Stimulated activated CD8-positive, alpha-beta memory T cell treated with anti-CD3 and anti-CD28 coated beads, Interleukin-15, amount 100 ng/mL, for 24 hours (primary cell): ENCODE measurements at regions not wholly inside any gene's neighbourhood (a gene's known extent, or its start where the extent isn't known, plus 50 kb on each side); places are given as distances from the start of the nearest gene placed in this dataset.
"Not testable (repeated sequence)": the region's sequence is repeated elsewhere in the genome, so short reads cannot be mapped to it uniquely, and the experiment has no call there.

ENCODE experiments used
- DNase-seq: peaks from one replicate; pipeline ENCODE4 v3.0.0-alpha.2; 2020; ENCODE audit warnings: low read depth

- no peak for DNase-seq
These were observed 74.9 kb downstream of the ALG10 start for GRCh38 chr12:34097213-34097612.

- no peak for DNase-seq
These were observed 83.2 kb downstream of the ALG10 start for GRCh38 chr12:34105392-34105933.

DNA sequence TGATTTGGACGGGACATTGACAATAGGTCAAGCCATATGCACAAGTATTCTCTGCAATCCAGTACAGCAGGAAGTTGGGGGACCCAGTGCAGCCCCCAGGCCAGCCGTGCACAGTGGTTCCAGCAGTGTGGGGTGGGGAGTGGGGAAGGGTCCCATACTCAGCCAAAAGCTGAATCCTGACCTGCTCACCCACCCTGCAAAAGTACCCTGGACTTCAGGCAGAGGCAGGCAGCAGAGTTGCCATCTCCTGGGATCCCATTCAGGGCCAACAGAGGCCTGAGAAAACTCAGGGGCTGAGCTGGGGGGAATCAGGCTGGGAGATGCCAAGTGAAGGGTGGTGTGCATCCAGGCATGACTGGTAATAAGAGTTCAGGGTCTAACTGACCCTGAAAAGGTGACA, 83.9 kb downstream of the ALG10 start:
- no peak for DNase-seq

GRCh38 chr12:34107016-34107415, 84.7 kb downstream of the ALG10 start:
- no peak for DNase-seq

DNA sequence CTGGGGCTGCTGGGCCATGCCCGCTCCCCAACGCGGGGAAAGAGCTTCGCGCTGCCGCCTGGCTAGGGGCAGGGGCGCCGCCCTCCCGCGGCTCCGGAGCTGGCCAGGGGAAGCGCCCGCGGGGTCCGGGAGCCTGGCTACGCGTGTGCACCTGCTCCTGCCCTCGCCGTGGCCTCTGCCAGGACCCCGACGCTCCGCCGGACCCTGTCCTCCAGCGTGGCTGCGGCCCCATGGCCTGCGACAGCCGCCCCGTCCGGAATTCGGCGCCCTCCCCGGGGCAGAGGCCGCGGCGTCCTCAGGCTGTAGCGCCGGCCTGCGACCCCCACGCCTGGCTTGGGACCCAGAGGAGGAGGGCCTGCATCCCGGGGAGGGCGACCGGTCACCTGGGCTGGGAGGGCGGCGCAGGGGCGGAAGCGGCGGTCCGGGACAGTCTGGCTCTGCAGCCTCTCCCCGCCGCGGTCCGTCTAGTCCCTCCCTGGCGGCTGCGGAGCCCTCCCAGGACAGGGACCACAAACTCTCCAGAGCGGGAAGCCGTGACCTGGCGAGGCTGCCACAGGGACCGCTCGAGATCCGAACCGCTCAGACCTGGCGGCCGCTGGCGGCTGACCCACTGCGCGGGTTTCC, 85.6 kb downstream of the ALG10 start:
- DNase-seq, result no peak

DNA sequence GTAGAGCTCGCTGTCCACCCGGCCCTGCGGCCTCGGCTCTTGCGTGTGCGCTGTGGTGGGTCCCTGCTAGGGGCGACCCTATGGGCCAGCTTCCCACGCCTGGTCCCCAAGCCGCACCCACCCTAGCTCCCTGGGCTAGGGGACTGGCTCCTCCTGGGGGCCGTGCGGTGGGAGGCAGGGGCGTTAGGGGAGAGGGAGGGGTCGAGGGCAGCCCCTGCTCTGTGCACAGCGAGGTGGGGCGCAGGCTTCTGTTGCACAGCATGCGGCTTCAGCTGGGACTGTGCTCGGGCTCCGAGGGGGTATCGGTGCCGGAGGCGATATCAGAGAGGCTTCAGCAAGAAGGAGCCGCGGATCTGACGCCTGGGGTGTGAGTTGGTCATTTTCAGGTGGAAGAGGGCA, 86.1 kb downstream of the ALG10 start:
- DNase-seq, result no peak

GRCh38 chr12:34108967-34109366, 86.7 kb downstream of the ALG10 start:
- no peak for DNase-seq

DNA sequence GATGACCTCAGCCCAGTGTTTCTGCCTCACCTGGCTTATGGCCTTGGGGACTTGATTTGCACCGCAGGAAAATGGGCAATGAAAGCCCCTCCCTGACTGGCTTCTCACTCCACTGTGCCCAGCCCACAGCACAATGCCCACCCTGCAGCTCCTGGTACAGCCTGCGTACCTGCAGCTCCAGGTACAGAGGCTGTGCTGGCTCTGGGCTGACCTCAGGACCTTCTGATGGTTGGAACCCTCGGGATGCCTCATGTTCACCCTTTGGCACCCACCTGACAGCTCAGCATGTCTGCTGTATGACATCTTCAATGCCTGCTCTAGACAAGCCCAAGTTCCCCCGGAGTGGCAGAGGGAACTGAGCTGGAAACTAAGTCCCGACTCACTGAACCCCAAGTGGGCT, 87.1 kb downstream of the ALG10 start:
- DNase-seq, result no peak

DNA sequence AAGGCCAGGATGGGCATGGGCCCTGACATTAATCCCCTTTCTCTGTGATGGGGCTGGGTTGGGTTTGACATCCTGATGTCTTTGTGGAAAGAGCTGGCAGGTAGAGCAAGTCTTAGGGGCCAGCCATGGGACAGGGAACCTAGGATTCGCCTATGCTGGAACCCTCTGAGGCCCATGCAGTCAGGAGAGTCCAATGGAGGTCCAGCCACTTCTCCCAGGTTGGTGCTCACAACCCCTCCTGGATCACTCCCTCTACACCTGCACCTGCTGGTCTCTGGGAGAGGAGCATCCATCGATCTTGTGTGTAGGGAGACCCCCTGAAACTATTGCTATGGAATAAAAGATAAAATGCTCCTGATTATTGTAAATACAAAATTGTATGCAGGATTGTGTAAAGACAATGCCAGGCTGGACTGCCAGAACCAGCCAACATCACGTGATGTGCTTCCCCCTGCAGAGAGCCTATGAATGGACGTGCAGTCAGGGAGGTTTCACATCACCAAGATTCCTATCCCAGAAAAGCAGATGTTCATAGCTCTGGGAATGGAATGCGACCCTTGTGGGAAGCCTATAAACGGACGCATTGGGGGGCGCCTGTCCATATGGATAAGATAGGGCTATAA, 87.7 kb downstream of the ALG10 start:
- not testable (repeated sequence) for DNase-seq

- no peak for DNase-seq
These were observed 97.1 kb downstream of the ALG10 start for GRCh38 chr12:34119366-34119765.

DNA sequence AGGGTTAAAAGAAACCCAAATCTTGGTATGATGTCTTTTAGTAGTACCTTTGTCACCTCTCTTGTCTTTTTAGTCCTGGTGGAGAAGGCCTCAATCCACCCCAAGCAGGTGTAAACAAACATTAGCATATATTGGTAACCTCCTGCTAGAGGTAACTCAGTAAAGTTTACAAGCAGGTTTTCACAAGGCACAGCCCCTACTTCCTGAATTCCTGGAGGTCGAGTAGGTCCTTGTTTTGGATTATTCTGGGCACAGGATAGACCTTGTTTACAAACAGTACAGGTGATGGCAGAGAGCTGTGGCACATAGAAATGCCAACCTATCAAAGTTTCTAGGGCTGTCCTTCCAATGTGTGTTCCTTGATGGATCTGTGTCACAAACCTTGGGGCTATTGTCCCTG, 99.1 kb downstream of the ALG10 start:
- DNase-seq, result no peak

DNA sequence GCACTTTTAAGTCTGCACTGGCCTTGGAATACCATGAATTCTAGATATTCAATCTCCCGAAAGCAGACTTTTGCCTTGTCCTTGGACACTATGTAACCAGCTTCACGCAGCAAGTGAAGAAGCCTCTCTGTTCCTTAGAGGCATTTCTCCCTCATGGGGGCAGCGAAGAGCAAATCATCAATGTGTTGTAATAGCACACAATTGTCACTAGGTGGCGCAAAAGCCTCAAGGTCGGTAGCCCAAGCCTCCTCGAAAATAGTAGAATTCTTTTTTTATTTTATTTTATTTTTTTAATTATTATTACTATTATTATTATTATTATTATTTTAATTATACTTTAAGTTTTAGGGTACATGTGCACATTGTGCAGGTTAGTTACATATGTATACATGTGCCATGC, 100.8 kb downstream of the ALG10 start:
- not testable (repeated sequence) for DNase-seq

GRCh38 chr12:34124608-34125007, 102.3 kb downstream of the ALG10 start:
- no peak for DNase-seq

- DNase-seq, result no peak
These were observed 103.9 kb downstream of the ALG10 start for GRCh38 chr12:34126239-34126641.

- DNase-seq, result no peak
These were observed 104.5 kb downstream of the ALG10 start for GRCh38 chr12:34126805-34127204.

DNA sequence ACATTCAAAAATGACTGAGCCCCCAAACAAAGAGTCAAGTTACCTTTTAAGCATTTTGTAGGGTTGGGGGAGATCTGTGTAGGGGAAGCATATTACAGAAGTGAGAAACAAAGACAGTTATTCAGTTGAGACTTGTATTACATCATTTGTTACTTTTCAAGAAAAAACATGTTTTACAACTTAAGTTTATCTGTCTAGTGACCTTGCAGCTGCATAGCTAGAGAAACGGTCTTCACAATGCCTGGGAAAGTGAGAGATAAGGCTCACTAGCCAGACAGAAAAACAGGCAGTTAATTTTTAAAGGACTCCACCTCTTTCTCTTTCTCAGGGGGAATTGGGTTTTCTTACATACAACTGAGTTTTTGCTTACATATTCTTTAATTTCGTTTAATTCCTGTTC, 105.1 kb downstream of the ALG10 start:
- DNase-seq, result not testable (repeated sequence)

DNA sequence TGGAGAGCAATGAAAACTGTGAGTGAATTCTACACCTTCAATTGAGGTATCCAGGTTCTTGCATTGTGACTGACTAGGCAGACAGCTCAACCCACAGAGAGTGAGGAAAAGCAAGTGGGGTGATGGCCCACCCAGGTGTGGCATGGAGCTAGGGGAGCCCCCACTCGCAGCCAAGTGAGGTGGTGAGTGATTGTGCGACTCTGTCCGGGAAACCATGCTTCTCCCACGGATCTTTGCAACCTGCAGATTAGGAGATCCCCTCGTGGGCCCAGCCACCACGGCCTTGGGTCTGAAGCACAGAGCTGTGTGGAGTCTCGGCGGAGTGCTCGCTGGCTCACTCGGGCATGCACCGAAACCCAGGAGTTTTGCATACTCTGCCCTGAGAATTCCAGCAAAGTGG, 120.1 kb downstream of the ALG10 start:
- no peak for DNase-seq

DNA sequence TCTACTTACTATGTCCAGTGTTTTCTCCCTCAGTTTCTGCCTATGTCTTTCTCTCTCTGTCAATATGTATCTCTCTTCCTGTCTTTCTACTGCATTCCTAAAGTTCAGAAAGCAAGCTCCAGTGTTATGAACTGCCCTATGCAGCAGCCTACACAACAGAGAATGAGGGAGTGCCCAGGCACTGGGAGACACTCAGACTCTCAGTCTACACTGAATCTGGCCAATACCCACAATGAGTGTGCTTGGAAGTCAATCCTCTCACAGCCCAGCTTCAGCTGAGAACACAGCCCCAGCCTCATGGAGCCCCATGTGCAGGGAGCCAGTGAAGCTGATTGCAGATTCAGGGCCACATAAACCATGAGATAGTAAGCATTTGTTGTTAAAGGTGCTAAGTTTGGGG, 128.7 kb downstream of the ALG10 start:
- no peak for DNase-seq

DNA sequence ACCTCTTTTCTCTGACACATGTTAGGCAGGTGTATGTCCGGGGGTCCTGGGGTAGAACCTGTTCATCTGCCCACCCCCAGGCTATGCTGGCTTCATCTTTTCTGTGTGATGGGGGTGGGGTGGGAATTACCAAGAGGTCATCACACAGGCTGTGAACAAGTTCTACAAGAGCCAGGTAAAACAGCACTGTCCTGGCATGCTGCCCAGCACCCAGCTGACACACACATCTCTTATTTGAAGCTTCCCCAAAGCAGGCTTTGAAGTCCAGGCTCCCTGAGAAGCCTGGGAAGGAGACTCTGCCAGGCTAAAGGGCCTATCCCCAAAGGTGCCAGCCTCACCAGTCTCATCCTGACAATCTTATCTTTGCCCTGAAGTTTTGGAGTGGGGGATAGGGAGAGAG, 141.1 kb downstream of the ALG10 start:
- no peak for DNase-seq

DNA sequence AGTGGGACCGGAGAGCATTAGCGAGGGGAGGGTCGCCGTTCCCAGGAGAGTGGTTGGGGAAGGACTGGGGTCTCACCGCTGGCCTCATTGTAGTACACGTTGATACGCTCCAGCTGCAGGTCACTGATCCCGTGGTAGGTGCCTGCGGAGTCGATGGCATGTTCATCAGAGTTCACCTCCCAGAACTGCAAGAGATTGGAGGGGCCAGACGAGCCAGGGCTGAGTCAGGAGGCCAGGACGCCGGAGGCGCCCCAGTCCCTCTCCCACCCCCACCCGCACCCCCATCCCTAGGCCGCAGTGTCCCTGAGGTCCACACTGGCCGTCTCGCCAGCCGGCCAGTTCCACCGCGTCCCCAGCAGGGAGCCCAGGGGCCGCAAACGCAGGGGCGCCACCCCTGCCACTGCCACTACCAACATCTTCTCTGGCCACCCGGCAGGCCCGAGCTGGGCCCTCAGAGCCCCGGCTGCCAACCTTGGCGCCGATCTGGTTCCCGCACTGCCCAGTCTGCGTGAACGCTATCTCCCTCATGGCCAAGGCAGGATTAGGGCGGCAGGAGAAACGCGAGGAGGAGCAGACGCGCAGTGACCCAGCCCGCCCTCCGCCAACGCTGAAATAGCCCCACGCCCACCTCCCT, 144.2 kb downstream of the ALG10 start:
- no peak for DNase-seq

- DNase-seq, result not testable (repeated sequence)
These were observed 146.2 kb downstream of the ALG10 start for GRCh38 chr12:34168507-34168906.

- DNase-seq, result no peak
These were observed 164.2 kb downstream of the ALG10 start for GRCh38 chr12:34186492-34186891.

- no peak for DNase-seq
These were observed 166.7 kb downstream of the ALG10 start for GRCh38 chr12:34188974-34189373.
